ENCODE measurements at regions not wholly inside any gene's neighbourhood (a gene's known extent, or its start where the extent isn't known, plus 50 kb on each side); places are given as distances from the start of the nearest gene placed in this dataset.

- Histone ChIP-seq H3K9ac (ENCODE audit: low read depth in 1 of 2, low read length in 2 of 2) (no peak overlapping the region), H3K27me3 (ENCODE audit: control insufficient read depth in 2 of 2, insufficient read depth in 2 of 2, low read length in 2 of 2) (no peaks in the 10 kb centered on the region), H3K4me3 (ENCODE audit: low read length in 2 of 2) (no peak overlapping the region), H3K27ac (ENCODE audit: low read depth in 2 of 2, low read length in 2 of 2) (no peak overlapping the region), H3K9me3 (ENCODE audit: control insufficient read depth in 2 of 2, low read length in 2 of 2) (no peaks in the 10 kb centered on the region), H3K4me1 (ENCODE audit: control insufficient read depth in 2 of 2, insufficient read depth in 2 of 2, low read length in 2 of 2) (no peaks in the 10 kb centered on the region), H3K36me3 (ENCODE audit: control insufficient read depth in 2 of 2, insufficient read depth in 2 of 2, low read length in 2 of 2) (no peaks in the 10 kb centered on the region)
Observed at GRCh38 chr1:181345146-181345545, 138.2 kb upstream of the CACNA1E start.

GRCh38 chr1:181347495-181348390, 135.6 kb upstream of the CACNA1E start:
- H3K27ac ChIP-seq (ENCODE audit: low read depth in 2 of 2, low read length in 2 of 2): no peak overlapping the region
- no peaks in the 10 kb centered on the region for H3K36me3 ChIP-seq (ENCODE audit: control insufficient read depth in 2 of 2, insufficient read depth in 2 of 2, low read length in 2 of 2)

GRCh38 chr1:181349512-181349911, 133.8 kb upstream of the CACNA1E start:
- Histone ChIP-seq H3K9ac (ENCODE audit: low read depth in 1 of 2, low read length in 2 of 2) (no peak overlapping the region), H3K4me1 (ENCODE audit: control insufficient read depth in 2 of 2, insufficient read depth in 2 of 2, low read length in 2 of 2) (no peaks in the 10 kb centered on the region), H3K27ac (ENCODE audit: low read depth in 2 of 2, low read length in 2 of 2) (no peak overlapping the region), H3K27me3 (ENCODE audit: control insufficient read depth in 2 of 2, insufficient read depth in 2 of 2, low read length in 2 of 2) (no peaks in the 10 kb centered on the region), H3K36me3 (ENCODE audit: control insufficient read depth in 2 of 2, insufficient read depth in 2 of 2, low read length in 2 of 2) (no peaks in the 10 kb centered on the region), H3K9me3 (ENCODE audit: control insufficient read depth in 2 of 2, low read length in 2 of 2) (no peaks in the 10 kb centered on the region), H3K4me3 (ENCODE audit: low read length in 2 of 2) (no peak overlapping the region)

More at GRCh38 chr1:181347495-181348390, 135.6 kb upstream of the CACNA1E start:
- Histone ChIP-seq H3K9me3 (ENCODE audit: control insufficient read depth in 2 of 2, low read length in 2 of 2) (no peaks in the 10 kb centered on the region), H3K27me3 (ENCODE audit: control insufficient read depth in 2 of 2, insufficient read depth in 2 of 2, low read length in 2 of 2) (no peaks in the 10 kb centered on the region), H3K4me3 (ENCODE audit: low read length in 2 of 2) (no peak overlapping the region), H3K9ac (ENCODE audit: low read depth in 1 of 2, low read length in 2 of 2) (no peak overlapping the region), H3K4me1 (ENCODE audit: control insufficient read depth in 2 of 2, insufficient read depth in 2 of 2, low read length in 2 of 2) (no peaks in the 10 kb centered on the region)

GRCh38 chr1:181350131-181350530, 133.2 kb upstream of the CACNA1E start:
- Histone ChIP-seq H3K9ac (ENCODE audit: low read depth in 1 of 2, low read length in 2 of 2) (no peak overlapping the region), H3K4me1 (ENCODE audit: control insufficient read depth in 2 of 2, insufficient read depth in 2 of 2, low read length in 2 of 2) (no peaks in the 10 kb centered on the region), H3K4me3 (ENCODE audit: low read length in 2 of 2) (no peak overlapping the region), H3K36me3 (ENCODE audit: control insufficient read depth in 2 of 2, insufficient read depth in 2 of 2, low read length in 2 of 2) (no peaks in the 10 kb centered on the region), H3K27me3 (ENCODE audit: control insufficient read depth in 2 of 2, insufficient read depth in 2 of 2, low read length in 2 of 2) (no peaks in the 10 kb centered on the region), H3K27ac (ENCODE audit: low read depth in 2 of 2, low read length in 2 of 2) (no peak overlapping the region), H3K9me3 (ENCODE audit: control insufficient read depth in 2 of 2, low read length in 2 of 2) (no peaks in the 10 kb centered on the region)

- H3K4me3 ChIP-seq (ENCODE audit: low read length in 2 of 2): no peak overlapping the region
- no peaks in the 10 kb centered on the region for H3K36me3 ChIP-seq (ENCODE audit: control insufficient read depth in 2 of 2, insufficient read depth in 2 of 2, low read length in 2 of 2)
- no peaks in the 10 kb centered on the region for H3K4me1 ChIP-seq (ENCODE audit: control insufficient read depth in 2 of 2, insufficient read depth in 2 of 2, low read length in 2 of 2)
- no peak overlapping the region for H3K27ac ChIP-seq (ENCODE audit: low read depth in 2 of 2, low read length in 2 of 2)
- no peaks in the 10 kb centered on the region for H3K27me3 ChIP-seq (ENCODE audit: control insufficient read depth in 2 of 2, insufficient read depth in 2 of 2, low read length in 2 of 2)
- no peak overlapping the region for H3K9ac ChIP-seq (ENCODE audit: low read depth in 1 of 2, low read length in 2 of 2)
- no peaks in the 10 kb centered on the region for H3K9me3 ChIP-seq (ENCODE audit: control insufficient read depth in 2 of 2, low read length in 2 of 2)
Observed at GRCh38 chr1:181351740-181352139, 131.6 kb upstream of the CACNA1E start.

- Histone ChIP-seq H3K27ac (ENCODE audit: low read depth in 2 of 2, low read length in 2 of 2) (no peak overlapping the region), H3K36me3 (ENCODE audit: control insufficient read depth in 2 of 2, insufficient read depth in 2 of 2, low read length in 2 of 2) (no peaks in the 10 kb centered on the region), H3K9me3 (ENCODE audit: control insufficient read depth in 2 of 2, low read length in 2 of 2) (no peaks in the 10 kb centered on the region), H3K4me1 (ENCODE audit: control insufficient read depth in 2 of 2, insufficient read depth in 2 of 2, low read length in 2 of 2) (no peaks in the 10 kb centered on the region), H3K27me3 (ENCODE audit: control insufficient read depth in 2 of 2, insufficient read depth in 2 of 2, low read length in 2 of 2) (no peaks in the 10 kb centered on the region), H3K9ac (ENCODE audit: low read depth in 1 of 2, low read length in 2 of 2) (no peak overlapping the region), H3K4me3 (ENCODE audit: low read length in 2 of 2) (no peak overlapping the region)
Observed at GRCh38 chr1:181352695-181353094, 130.6 kb upstream of the CACNA1E start.

- Histone ChIP-seq H3K36me3 (ENCODE audit: control insufficient read depth in 2 of 2, insufficient read depth in 2 of 2, low read length in 2 of 2) (no peaks in the 10 kb centered on the region), H3K27ac (ENCODE audit: low read depth in 2 of 2, low read length in 2 of 2) (no peak overlapping the region), H3K4me3 (ENCODE audit: low read length in 2 of 2) (no peak overlapping the region), H3K27me3 (ENCODE audit: control insufficient read depth in 2 of 2, insufficient read depth in 2 of 2, low read length in 2 of 2) (no peaks in the 10 kb centered on the region), H3K9me3 (ENCODE audit: control insufficient read depth in 2 of 2, low read length in 2 of 2) (no peaks in the 10 kb centered on the region), H3K9ac (ENCODE audit: low read depth in 1 of 2, low read length in 2 of 2) (no peak overlapping the region), H3K4me1 (ENCODE audit: control insufficient read depth in 2 of 2, insufficient read depth in 2 of 2, low read length in 2 of 2) (no peaks in the 10 kb centered on the region)
Observed at GRCh38 chr1:181353526-181353925, 129.8 kb upstream of the CACNA1E start.

GRCh38 chr1:181354865-181355264, 128.5 kb upstream of the CACNA1E start:
- no peaks in the 10 kb centered on the region for H3K4me1 ChIP-seq (ENCODE audit: control insufficient read depth in 2 of 2, insufficient read depth in 2 of 2, low read length in 2 of 2)
- H3K27ac ChIP-seq (ENCODE audit: low read depth in 2 of 2, low read length in 2 of 2): no peak overlapping the region
- no peak overlapping the region for H3K4me3 ChIP-seq (ENCODE audit: low read length in 2 of 2)
- H3K27me3 ChIP-seq (ENCODE audit: control insufficient read depth in 2 of 2, insufficient read depth in 2 of 2, low read length in 2 of 2): peaks cover 0 to 4% of the 10 kb centered on the region in 2 donors
- H3K9me3 ChIP-seq (ENCODE audit: control insufficient read depth in 2 of 2, low read length in 2 of 2): no peaks in the 10 kb centered on the region
- H3K36me3 ChIP-seq (ENCODE audit: control insufficient read depth in 2 of 2, insufficient read depth in 2 of 2, low read length in 2 of 2): no peaks in the 10 kb centered on the region
- no peak overlapping the region for H3K9ac ChIP-seq (ENCODE audit: low read depth in 1 of 2, low read length in 2 of 2)

GRCh38 chr1:181356505-181357340, 126.6 kb upstream of the CACNA1E start:
- Histone ChIP-seq H3K27ac (ENCODE audit: low read depth in 2 of 2, low read length in 2 of 2) (no peak overlapping the region), H3K9ac (ENCODE audit: low read depth in 1 of 2, low read length in 2 of 2) (no peak overlapping the region), H3K9me3 (ENCODE audit: control insufficient read depth in 2 of 2, low read length in 2 of 2) (no peaks in the 10 kb centered on the region), H3K27me3 (ENCODE audit: control insufficient read depth in 2 of 2, insufficient read depth in 2 of 2, low read length in 2 of 2) (peaks cover 0 to 4% of the 10 kb centered on the region in 2 donors), H3K4me1 (ENCODE audit: control insufficient read depth in 2 of 2, insufficient read depth in 2 of 2, low read length in 2 of 2) (no peaks in the 10 kb centered on the region), H3K4me3 (ENCODE audit: low read length in 2 of 2) (no peak overlapping the region), H3K36me3 (ENCODE audit: control insufficient read depth in 2 of 2, insufficient read depth in 2 of 2, low read length in 2 of 2) (no peaks in the 10 kb centered on the region)

- Histone ChIP-seq H3K27me3 (ENCODE audit: control insufficient read depth in 2 of 2, insufficient read depth in 2 of 2, low read length in 2 of 2) (peaks cover 0 to 4% of the 10 kb centered on the region in 2 donors), H3K9ac (ENCODE audit: low read depth in 1 of 2, low read length in 2 of 2) (no peak overlapping the region), H3K4me3 (ENCODE audit: low read length in 2 of 2) (no peak overlapping the region), H3K4me1 (ENCODE audit: control insufficient read depth in 2 of 2, insufficient read depth in 2 of 2, low read length in 2 of 2) (no peaks in the 10 kb centered on the region), H3K9me3 (ENCODE audit: control insufficient read depth in 2 of 2, low read length in 2 of 2) (no peaks in the 10 kb centered on the region), H3K36me3 (ENCODE audit: control insufficient read depth in 2 of 2, insufficient read depth in 2 of 2, low read length in 2 of 2) (no peaks in the 10 kb centered on the region), H3K27ac (ENCODE audit: low read depth in 2 of 2, low read length in 2 of 2) (no peak overlapping the region)
Observed at GRCh38 chr1:181359012-181359411, 124.3 kb upstream of the CACNA1E start.
